Spleen (tissue), 11 donors: ENCODE measurements at regions not wholly inside any gene's neighbourhood (a gene's known extent, or its start where the extent isn't known, plus 50 kb on each side); places are given as distances from the start of the nearest gene placed in this dataset.

ENCODE experiments used
- DNase-seq: peaks from one replicate; pipeline ENCODE4 v3.0.0-alpha.2; 2020
- H3K27ac ChIP-seq, 8 donors: fragments of 200-600 bp; sonication (generic) in 7 of 8; 1 replicate in 4 of 8; 2 replicates in 4 of 8; pipeline versions ENCODE4 v1.5.0 to v1.8.0; 2016 to 2021; ENCODE audit warnings: inconsistent platforms in 4 of 8, mild to moderate bottlenecking in 4 of 8, moderate library complexity in 1 of 8
- H3K27me3 ChIP-seq, 7 donors: fragments of 200-600 bp; sonication (generic) in 6 of 7; replicated peaks in 1 of 7; 1 replicate in 4 of 7; 2 replicates in 3 of 7; pipeline versions ENCODE4 v1.5.0 to v1.8.0; 2016 to 2021; ENCODE audit warnings: inconsistent platforms in 3 of 7, mild to moderate bottlenecking in 1 of 7
- H3K36me3 ChIP-seq, 6 donors: fragments of 200-600 bp; sonication (generic) in 5 of 6; 1 replicate in 4 of 6; 2 replicates in 2 of 6; pipeline versions ENCODE4 v1.5.0 to v1.8.0; 2016 to 2021; ENCODE audit warnings: inconsistent platforms in 2 of 6
- H3K4me1 ChIP-seq, 6 donors: fragments of 200-600 bp; sonication (generic) in 5 of 6; 1 replicate in 3 of 6; 2 replicates in 3 of 6; pipeline versions ENCODE4 v1.5.0 to v1.8.0; 2016 to 2021; ENCODE audit warnings: inconsistent platforms in 3 of 6
- H3K4me3 ChIP-seq, 8 donors: fragments of 200-600 bp; sonication (generic) in 7 of 8; 1 replicate in 4 of 8; 2 replicates in 4 of 8; pipeline versions ENCODE4 v1.5.0 to v1.8.0; 2016 to 2021; ENCODE audit warnings: inconsistent platforms in 4 of 8, mild to moderate bottlenecking in 4 of 8, moderate library complexity in 2 of 8
- H3K9me3 ChIP-seq, 8 donors: fragments of 200-600 bp; sonication (generic) in 7 of 8; 1 replicate in 4 of 8; 2 replicates in 4 of 8; pipeline versions ENCODE4 v1.5.0 to v1.8.0; 2016 to 2021; ENCODE audit warnings: inconsistent platforms in 4 of 8
- CTCF ChIP-seq, 11 experiments: fragments of 200-600 bp in 7 of 11; fragments of 450-650 bp in 4 of 11; sonication (generic) in 4 of 11; IDR thresholded peaks in 8 of 11; conservative IDR thresholded peaks in 3 of 11; 1 replicate in 7 of 11; 2 replicates in 4 of 11; pipeline versions ENCODE4 v1.4.0 to v1.8.0; 2016 to 2021; ENCODE audit warnings: antibody characterized with exemption in 11 of 11, inconsistent platforms in 4 of 11, mild to moderate bottlenecking in 1 of 11
- POLR2A ChIP-seq, 3 donors: fragments of 450-650 bp; IDR thresholded peaks; one replicate each; pipeline ENCODE4 v1.5.1; 2017; ENCODE audit warnings: antibody characterized with exemption in 3 of 3, mild to moderate bottlenecking in 1 of 3
- POLR2AphosphoS5 ChIP-seq, 3 donors: sonication (generic); formaldehyde crosslinking; IDR thresholded peaks; one replicate each; pipeline ENCODE4 v1.5.1; 2017; ENCODE audit warnings: antibody characterized with exemption in 3 of 3
- WGBS, 5 donors: extraction: QIAGEN DNeasy Blood & Tissue Kit in 3 of 5; methylation state at CpG; one replicate each; pipeline versions ENCODE4 v1.1.5 to v1.1.7; 2013 to 2018; 5-methylcytosine and 5-hydroxymethylcytosine counted together
- intact Hi-C: fragments of 100-400 bp; cut with DNase I; formaldehyde crosslinking; loops from one replicate; pipeline ENCODE4 v1.15.0; 2023; ENCODE audit warnings: low total_unique reads
- donor health status: healthy with polysubstance abuse.
- donor health status: DM: no; HTN: no; CAD: no; lungs with moderate emphysema.
- donor health status: DM: no; HTN: no; CAD: no.
- donor health status: Bipolar disorder and iron deficiency.
- donor health status: healthy.
- donor health status: DM: no; HTN: no; CAD: no.
- donor health status: DM: yes; HTN: yes; CAD: no.

DNA sequence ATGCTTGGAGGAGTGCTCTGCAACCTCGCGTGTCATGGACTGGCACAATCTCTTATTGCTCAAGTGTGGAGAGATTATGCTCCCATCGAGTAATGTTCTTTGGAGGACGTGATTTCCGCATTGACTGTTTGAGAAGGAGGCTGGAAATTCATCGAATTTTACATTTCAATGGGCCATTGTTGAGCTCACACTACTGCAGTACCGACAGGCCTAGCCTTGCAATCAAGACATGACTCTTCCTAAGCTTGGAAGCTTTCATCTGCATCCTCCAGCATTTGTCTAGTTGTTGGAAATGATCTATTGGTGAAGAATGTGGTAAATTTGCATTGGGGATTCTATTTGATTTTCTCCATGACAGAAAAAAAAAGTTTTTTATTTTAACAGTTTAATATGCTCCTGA lies 156.8 kb downstream of the FZD1 start:
- Histone ChIP-seq H3K27me3 (no peaks in the 10 kb centered on the region), H3K27ac (no peak overlapping the region), H3K36me3 (no peaks in the 10 kb centered on the region), H3K4me1 (no peaks in the 10 kb centered on the region), H3K4me3 (no peak overlapping the region), H3K9me3 (no peaks in the 10 kb centered on the region)
- intact Hi-C loops = no loop called here
- 78 to 84% (median 81%) methylated on average over 7 of the region's 7 CpGs for WGBS, 5 donors
- DNase-seq = no peak
- no peak for TF ChIP-seq POLR2A (IDR thresholded peaks at IDR 0.05)
- no peak for TF ChIP-seq POLR2AphosphoS5 (IDR thresholded peaks at IDR 0.05)
- TF ChIP-seq CTCF (IDR thresholded peaks at IDR 0.05 in 8 of 11, conservative IDR thresholded peaks at IDR 0.05 in 3 of 11) = no peak

- intact Hi-C loops = no loop called here
Measured at GRCh38 chr7:91424371-91424770, 160.1 kb downstream of the FZD1 start.

GRCh38 chr7:91425149-91425548 lies 160.9 kb downstream of the FZD1 start:
- intact Hi-C loops = no loop called here
- WGBS, 5 donors = 83 to 94% (median 89%) methylated on average over 6 of the region's 6 CpGs
- Histone ChIP-seq H3K27ac (no peak overlapping the region), H3K27me3 (no peaks in the 10 kb centered on the region), H3K4me1 (no peaks in the 10 kb centered on the region), H3K9me3 (no peaks in the 10 kb centered on the region), H3K4me3 (no peak overlapping the region), H3K36me3 (no peaks in the 10 kb centered on the region)
- TF ChIP-seq POLR2AphosphoS5 (IDR thresholded peaks at IDR 0.05) (no peak), CTCF (IDR thresholded peaks at IDR 0.05 in 8 of 11, conservative IDR thresholded peaks at IDR 0.05 in 3 of 11) (no peak), POLR2A (IDR thresholded peaks at IDR 0.05) (no peak)
- no peak for DNase-seq

More at GRCh38 chr7:91424371-91424770, 160.1 kb downstream of the FZD1 start:
- no peak for DNase-seq
- Histone ChIP-seq H3K4me1 (no peaks in the 10 kb centered on the region), H3K27ac (no peak overlapping the region), H3K4me3 (no peak overlapping the region), H3K9me3 (no peaks in the 10 kb centered on the region), H3K36me3 (no peaks in the 10 kb centered on the region), H3K27me3 (no peaks in the 10 kb centered on the region)
- TF ChIP-seq POLR2AphosphoS5 (IDR thresholded peaks at IDR 0.05) (no peak), POLR2A (IDR thresholded peaks at IDR 0.05) (no peak), CTCF (IDR thresholded peaks at IDR 0.05 in 8 of 11, conservative IDR thresholded peaks at IDR 0.05 in 3 of 11) (no peak)
- WGBS, 5 donors = 50 to 78% (median 65%) methylated on average over 1 of the region's 1 CpG

DNA sequence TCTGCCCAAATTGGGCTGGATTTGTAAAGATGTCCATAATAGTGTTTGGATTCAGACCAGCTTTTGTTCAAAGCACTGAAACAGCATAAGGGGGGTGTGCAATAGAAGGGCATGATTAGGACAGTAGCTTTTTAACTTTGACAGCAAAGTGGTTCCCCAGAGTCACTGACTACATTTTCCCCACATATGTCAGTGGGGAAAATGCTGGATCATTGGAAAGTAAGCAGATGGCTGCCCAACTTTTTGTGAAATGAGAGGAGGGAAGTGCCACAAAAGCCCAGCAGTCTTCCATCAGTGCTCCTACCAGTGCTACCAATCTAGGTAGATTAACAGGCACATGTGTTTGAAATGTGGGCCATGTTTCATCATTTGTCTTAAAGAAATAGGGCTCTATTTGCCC lies 162.8 kb downstream of the FZD1 start:
- no peak for TF ChIP-seq CTCF (IDR thresholded peaks at IDR 0.05 in 8 of 11, conservative IDR thresholded peaks at IDR 0.05 in 3 of 11)
- TF ChIP-seq POLR2A (IDR thresholded peaks at IDR 0.05) = no peak
- TF ChIP-seq POLR2AphosphoS5 (IDR thresholded peaks at IDR 0.05) = no peak
- H3K27ac ChIP-seq = no peak overlapping the region
- no peak overlapping the region for H3K4me3 ChIP-seq
- H3K27me3 ChIP-seq = no peaks in the 10 kb centered on the region
- peaks cover 0 to 6% (median 2%) of the 10 kb centered on the region in 8 donors for H3K9me3 ChIP-seq
- no peak for DNase-seq
- H3K36me3 ChIP-seq = no peaks in the 10 kb centered on the region
- intact Hi-C loops = no loop called here
- no peaks in the 10 kb centered on the region for H3K4me1 ChIP-seq
